ENCODE measurements at regions not wholly inside any gene's neighbourhood (a gene's known extent, or its start where the extent isn't known, plus 50 kb on each side); places are given as distances from the start of the nearest gene placed in this dataset.

DNA sequence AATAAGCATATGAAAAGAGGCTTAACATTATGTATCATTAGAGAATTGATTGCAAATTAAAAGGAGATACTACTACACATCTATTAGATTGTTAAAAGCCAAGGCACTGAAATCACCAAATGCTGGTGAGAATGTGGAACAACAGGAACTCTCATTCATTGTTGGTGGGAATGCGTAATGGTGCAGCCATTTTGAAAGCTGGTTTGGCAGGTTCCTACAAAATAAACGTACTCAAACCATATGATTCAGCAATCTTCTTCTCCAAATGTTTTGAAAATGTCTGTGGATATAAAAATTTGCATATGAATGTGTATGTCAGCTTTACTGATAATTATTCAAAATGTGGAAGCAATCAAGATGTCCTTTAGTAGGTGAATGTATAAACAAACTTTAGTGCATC, 176.4 kb upstream of the PLET1 start (continued):
- TF ChIP-seq, protein P1, sequence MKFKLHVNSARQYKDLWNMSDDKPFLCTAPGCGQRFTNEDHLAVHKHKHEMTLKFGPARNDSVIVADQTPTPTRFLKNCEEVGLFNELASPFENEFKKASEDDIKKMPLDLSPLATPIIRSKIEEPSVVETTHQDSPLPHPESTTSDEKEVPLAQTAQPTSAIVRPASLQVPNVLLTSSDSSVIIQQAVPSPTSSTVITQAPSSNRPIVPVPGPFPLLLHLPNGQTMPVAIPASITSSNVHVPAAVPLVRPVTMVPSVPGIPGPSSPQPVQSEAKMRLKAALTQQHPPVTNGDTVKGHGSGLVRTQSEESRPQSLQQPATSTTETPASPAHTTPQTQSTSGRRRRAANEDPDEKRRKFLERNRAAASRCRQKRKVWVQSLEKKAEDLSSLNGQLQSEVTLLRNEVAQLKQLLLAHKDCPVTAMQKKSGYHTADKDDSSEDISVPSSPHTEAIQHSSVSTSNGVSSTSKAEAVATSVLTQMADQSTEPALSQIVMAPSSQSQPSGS (CRISPR knock-in tag; IDR thresholded peaks at IDR 0.05; ENCODE audit: borderline replicate concordance, low read depth) = no peak

- peaks cover 4% of the 10 kb centered on the region for H3K27me3 Mint-ChIP-seq (ENCODE audit: low read depth)
- ATAC-seq (no peak), DNase-seq (ENCODE audit: low spot score) (no peak)
- no peak overlapping the region for H3K27ac Mint-ChIP-seq
- ChIA-PET CTCF (interaction anchor here (0.9 to 2.7 kb wide), 18 partner anchors 10 to 850 kb away, joined by 3 to 50 read pairs (median 4); no protein-coding TSS in a partner anchor), POLR2A (no interaction called here)
- peaks cover 32% of the 10 kb centered on the region for H3K9me3 Mint-ChIP-seq
- peaks cover 4% of the 10 kb centered on the region for H3K4me1 Mint-ChIP-seq
- H3K36me3 Mint-ChIP-seq = peaks cover 7% of the 10 kb centered on the region
- H3K4me3 Mint-ChIP-seq = no peak overlapping the region
- TF ChIP-seq, protein P2, sequence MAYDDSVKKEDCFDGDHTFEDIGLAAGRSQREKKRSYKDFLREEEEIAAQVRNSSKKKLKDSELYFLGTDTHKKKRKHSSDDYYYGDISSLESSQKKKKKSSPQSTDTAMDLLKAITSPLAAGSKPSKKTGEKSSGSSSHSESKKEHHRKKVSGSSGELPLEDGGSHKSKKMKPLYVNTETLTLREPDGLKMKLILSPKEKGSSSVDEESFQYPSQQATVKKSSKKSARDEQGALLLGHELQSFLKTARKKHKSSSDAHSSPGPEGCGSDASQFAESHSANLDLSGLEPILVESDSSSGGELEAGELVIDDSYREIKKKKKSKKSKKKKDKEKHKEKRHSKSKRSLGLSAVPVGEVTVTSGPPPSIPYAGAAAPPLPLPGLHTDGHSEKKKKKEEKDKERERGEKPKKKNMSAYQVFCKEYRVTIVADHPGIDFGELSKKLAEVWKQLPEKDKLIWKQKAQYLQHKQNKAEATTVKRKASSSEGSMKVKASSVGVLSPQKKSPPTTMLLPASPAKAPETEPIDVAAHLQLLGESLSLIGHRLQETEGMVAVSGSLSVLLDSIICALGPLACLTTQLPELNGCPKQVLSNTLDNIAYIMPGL (CRISPR knock-in tag; IDR thresholded peaks at IDR 0.05) = no peak
- TF ChIP-seq, protein P3, sequence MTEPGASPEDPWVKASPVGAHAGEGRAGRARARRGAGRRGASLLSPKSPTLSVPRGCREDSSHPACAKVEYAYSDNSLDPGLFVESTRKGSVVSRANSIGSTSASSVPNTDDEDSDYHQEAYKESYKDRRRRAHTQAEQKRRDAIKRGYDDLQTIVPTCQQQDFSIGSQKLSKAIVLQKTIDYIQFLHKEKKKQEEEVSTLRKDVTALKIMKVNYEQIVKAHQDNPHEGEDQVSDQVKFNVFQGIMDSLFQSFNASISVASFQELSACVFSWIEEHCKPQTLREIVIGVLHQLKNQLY (CRISPR knock-in tag; IDR thresholded peaks at IDR 0.05) = no peak
- TF ChIP-seq SP1 (CRISPR knock-in tag; conservative IDR thresholded peaks at IDR 0.05) (no peak), ESRRA (CRISPR knock-in tag; IDR thresholded peaks at IDR 0.05; ENCODE audit: borderline replicate concordance) (no peak), AFF4 (CRISPR knock-in tag; IDR thresholded peaks at IDR 0.05; ENCODE audit: borderline replicate concordance) (no peak), IRF1 (CRISPR knock-in tag; IDR thresholded peaks at IDR 0.05) (no peak), NFE2L1 (CRISPR knock-in tag; IDR thresholded peaks at IDR 0.05) (no peak), MAX (CRISPR knock-in tag; IDR thresholded peaks at IDR 0.05) (no peak), MXD4 (CRISPR knock-in tag; IDR thresholded peaks at IDR 0.05; ENCODE audit: borderline replicate concordance) (no peak)
- TF ChIP-seq, protein P4, sequence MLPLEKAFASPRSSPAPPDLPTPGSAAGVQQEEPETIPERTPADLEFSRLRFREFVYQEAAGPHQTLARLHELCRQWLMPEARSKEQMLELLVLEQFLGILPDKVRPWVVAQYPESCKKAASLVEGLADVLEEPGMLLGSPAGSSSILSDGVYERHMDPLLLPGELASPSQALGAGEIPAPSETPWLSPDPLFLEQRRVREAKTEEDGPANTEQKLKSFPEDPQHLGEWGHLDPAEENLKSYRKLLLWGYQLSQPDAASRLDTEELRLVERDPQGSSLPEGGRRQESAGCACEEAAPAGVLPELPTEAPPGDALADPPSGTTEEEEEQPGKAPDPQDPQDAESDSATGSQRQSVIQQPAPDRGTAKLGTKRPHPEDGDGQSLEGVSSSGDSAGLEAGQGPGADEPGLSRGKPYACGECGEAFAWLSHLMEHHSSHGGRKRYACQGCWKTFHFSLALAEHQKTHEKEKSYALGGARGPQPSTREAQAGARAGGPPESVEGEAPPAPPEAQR (CRISPR knock-in tag; IDR thresholded peaks at IDR 0.05) = no peak
Measured at GRCh38 chr11:112439614-112440013, 179.0 kb upstream of the PLET1 start.

- ChIA-PET POLR2A (no interaction called here), CTCF (interaction anchor here (0.6 to 2.7 kb wide), 36 partner anchors 9 to 849 kb away, joined by 3 to 50 read pairs (median 4); no protein-coding TSS in a partner anchor)
- Mint-ChIP-seq H3K4me3 (no peak overlapping the region), H3K27ac (no peak overlapping the region), H3K9me3 (peaks cover 36% of the 10 kb centered on the region), H3K27me3 (ENCODE audit: low read depth) (peaks cover 4% of the 10 kb centered on the region), H3K4me1 (peaks cover 4% of the 10 kb centered on the region), H3K36me3 (peaks cover 10% of the 10 kb centered on the region)
- ATAC-seq (peak; percentile 96), DNase-seq (ENCODE audit: low spot score) (peak; percentile 62)
- no peak for TF ChIP-seq IRF2 (CRISPR knock-in tag; IDR thresholded peaks at IDR 0.05; ENCODE audit: borderline replicate concordance, low read depth)
- peak; percentile 67 for TF ChIP-seq CTCF (IDR thresholded peaks at IDR 0.05)
Measured at GRCh38 chr11:112440518-112440917, 179.9 kb upstream of the PLET1 start.

Data from WTC11 (cell line).